ENCODE measurements at regions not wholly inside any gene's neighbourhood (a gene's known extent, or its start where the extent isn't known, plus 50 kb on each side); places are given as distances from the start of the nearest gene placed in this dataset.
"Not testable (repeated sequence)": the region's sequence is repeated elsewhere in the genome, so short reads cannot be mapped to it uniquely, and the experiment has no call there.

- H3K27ac ChIP-seq: no peak overlapping the region
- no peak; the same call in 1 of the 2 replicates for TF ChIP-seq ZFX (IDR thresholded peaks at IDR 0.05)
Measured at GRCh38 chr15:79160211-79160610, 69.6 kb upstream of the RASGRF1 start.

- TF ChIP-seq CTCF (conservative IDR thresholded peaks at IDR 0.05) (no peak), ZFX (IDR thresholded peaks at IDR 0.05) (no peak)
- no peak overlapping the region for H3K27ac ChIP-seq
Measured at GRCh38 chr15:79157631-79158592, 67.3 kb upstream of the RASGRF1 start.

GRCh38 chr15:79156704-79157375 lies 66.3 kb upstream of the RASGRF1 start:
- TF ChIP-seq CTCF (conservative IDR thresholded peaks at IDR 0.05) (no peak), ZFX (IDR thresholded peaks at IDR 0.05) (no peak)

GRCh38 chr15:79154483-79155135 lies 64.0 kb upstream of the RASGRF1 start:
- no peak overlapping the region for H3K27ac ChIP-seq
- TF ChIP-seq CTCF (conservative IDR thresholded peaks at IDR 0.05) (no peak), ZFX (IDR thresholded peaks at IDR 0.05) (no peak)

More at GRCh38 chr15:79156704-79157375, 66.3 kb upstream of the RASGRF1 start:
- no peak overlapping the region for H3K27ac ChIP-seq

GRCh38 chr15:79144290-79144689 lies 53.7 kb upstream of the RASGRF1 start:
- not testable (repeated sequence) for H3K27ac ChIP-seq

- no peak overlapping the region for H3K27ac ChIP-seq
- no peak for TF ChIP-seq ZFX (IDR thresholded peaks at IDR 0.05)
- no peak for TF ChIP-seq CTCF (conservative IDR thresholded peaks at IDR 0.05)
Measured at GRCh38 chr15:79140846-79141570, 50.4 kb upstream of the RASGRF1 start.
